CD1c-positive myeloid dendritic cell (primary cell): ENCODE measurements at regions not wholly inside any gene's neighbourhood (a gene's known extent, or its start where the extent isn't known, plus 50 kb on each side); places are given as distances from the start of the nearest gene placed in this dataset.

ENCODE experiments used
- DNase-seq: peaks from one replicate; pipeline ENCODE4 v3.0.0-alpha.2; 2016; ENCODE audit errors: extremely low spot score

DNA sequence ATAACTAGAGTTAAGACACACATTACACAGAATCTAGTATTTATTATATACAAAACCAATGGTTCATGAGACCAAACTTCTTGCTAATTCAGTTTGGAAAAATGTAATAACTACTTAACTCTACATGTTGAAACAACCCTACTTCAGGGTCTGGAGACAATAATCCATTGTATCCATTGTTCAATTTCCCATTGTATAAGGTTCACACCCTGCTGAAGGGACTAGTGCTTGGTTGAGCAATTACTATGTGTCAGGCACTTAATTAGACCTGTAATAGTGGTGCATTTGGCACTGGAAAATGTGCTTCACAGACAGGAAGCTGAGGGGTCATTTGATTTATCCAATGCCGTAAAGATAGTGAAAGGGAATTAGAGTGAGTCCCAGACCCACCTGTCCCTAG, 114.3 kb upstream of the PAPPA start:
- no peak for DNase-seq

GRCh38 chr9:116039893-116040292, 113.7 kb upstream of the PAPPA start:
- DNase-seq: no peak

GRCh38 chr9:116042321-116042720, 111.3 kb upstream of the PAPPA start:
- DNase-seq: no peak

- DNase-seq: no peak
Observed at GRCh38 chr9:116045083-116045482, 108.5 kb upstream of the PAPPA start.

DNA sequence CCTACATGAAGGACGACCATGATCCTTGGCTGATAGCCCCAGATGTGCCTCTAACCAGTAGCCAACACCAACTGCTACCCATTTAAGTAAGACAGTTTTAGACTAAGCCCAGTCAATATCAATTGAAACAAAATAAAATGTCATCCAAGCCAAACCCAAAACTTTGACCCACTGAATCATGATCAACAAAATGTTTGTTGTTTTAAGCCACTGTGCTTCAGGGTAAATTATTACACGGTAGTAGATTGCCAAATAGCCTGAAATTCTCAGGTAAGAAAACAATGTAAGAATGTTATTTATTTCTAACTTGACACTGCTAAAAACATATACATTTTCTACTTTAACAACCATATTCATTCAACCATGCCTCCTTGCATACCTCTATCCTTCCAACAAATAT, 105.5 kb upstream of the PAPPA start:
- no peak for DNase-seq

- no peak for DNase-seq
Observed at GRCh38 chr9:116049456-116049855, 104.1 kb upstream of the PAPPA start.

- DNase-seq: no peak
Observed at GRCh38 chr9:116051528-116051927, 102.1 kb upstream of the PAPPA start.

- DNase-seq: no peak
Observed at GRCh38 chr9:116055536-116055935, 98.1 kb upstream of the PAPPA start.

DNA sequence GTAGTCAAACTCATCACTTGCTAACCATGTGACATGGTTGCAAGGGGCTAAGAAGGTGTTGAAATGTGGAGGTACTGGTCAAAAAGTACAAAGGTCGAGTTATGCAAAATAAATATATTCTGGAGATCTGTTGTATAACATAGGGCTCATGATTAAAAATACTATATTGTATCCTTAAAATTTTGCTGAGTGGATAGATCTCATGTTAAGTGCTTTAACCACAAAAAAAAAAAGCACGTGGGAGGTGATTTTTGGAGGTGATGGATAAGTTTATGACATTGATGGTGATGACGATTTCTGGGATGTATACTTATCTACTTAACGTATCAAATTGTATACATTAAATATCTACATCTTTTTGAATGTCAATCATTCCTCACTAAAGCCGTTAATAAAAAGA, 96.2 kb upstream of the PAPPA start:
- no peak for DNase-seq

DNA sequence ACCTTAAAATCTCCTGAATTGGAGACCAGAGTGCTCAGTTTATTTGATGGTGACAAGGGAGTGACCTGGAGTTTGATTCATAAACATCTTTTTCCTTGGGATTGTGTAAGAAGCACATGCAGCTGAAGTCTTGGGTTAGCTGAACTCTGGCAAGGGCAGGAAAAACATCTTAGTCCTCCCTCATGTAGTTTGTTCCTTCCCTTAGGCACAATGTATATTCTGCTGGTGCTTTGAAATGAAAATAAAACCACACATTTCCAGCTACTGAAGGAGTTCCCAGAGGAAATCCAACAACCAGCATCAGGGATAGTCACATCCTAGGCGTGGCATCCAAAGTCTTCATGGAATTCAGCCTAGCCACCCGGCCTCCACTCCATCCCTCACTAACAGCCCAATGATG, 95.2 kb upstream of the PAPPA start:
- DNase-seq: no peak

GRCh38 chr9:116059466-116059865, 94.1 kb upstream of the PAPPA start:
- no peak for DNase-seq

DNA sequence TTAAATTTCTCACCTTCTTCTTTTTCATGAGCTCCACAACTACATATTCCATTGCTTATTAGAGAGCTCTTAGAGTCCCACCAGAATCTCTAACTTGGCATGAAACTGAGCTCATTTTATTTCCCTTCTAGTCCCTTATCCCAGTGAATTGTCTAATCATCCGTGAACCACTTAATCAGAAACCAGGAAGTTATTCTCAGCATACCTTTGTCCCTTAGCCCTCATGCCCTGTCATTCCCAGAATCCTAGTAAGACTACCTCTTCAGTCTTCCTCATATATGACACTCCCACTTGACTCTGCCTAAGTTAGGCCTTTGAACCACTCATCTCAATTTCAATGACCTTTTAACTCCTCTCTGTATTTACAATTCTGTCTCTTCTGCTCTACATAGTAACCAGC, 93.0 kb upstream of the PAPPA start:
- no peak for DNase-seq

DNA sequence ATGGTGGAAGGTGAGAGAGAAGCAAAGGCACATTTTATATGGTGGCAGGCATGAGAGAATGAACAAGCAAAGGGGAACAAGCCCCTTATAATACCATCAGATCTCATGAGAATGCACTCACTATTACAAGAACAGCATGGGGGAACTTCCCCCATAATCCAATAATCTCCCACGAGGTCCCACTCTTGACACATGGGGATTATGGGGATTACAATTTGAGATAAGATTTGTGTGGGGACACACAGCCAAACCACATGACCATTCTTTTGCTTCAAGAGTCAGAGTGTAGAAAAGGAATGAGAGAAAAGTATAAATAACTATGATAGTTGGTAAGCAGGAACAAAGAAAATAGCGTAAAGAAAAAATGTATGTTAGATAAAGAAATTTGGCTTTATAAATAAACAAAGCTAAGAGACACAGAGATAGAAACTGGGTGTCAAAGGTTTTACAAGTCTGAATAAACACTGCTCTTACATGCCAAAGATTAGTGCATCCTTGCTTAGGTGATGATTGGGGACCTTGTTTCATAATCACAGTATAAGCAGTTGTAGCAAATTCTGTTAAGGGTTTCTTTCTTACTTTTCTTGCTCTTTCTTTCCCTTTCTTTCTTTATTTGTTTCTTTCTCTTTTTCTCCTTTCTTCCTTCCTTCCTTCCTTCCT, 91.9 kb upstream of the PAPPA start:
- DNase-seq: no peak

DNA sequence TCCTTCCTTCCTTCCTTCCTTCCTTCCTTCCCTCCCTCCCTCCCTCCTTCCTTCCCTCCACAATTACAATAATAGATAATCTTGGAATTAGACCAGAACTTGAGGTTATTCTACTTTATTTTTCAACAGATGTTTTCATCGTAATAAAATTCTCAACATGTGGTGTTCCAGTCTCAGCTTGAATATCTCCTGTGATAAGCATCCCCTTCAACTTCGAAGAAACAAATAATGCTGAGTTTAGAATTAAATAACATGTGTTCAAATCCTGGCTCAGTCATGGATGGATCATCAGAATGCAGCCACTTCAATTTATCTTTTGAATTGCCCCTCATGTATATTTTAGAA, 91.4 kb upstream of the PAPPA start:
- no peak for DNase-seq

DNA sequence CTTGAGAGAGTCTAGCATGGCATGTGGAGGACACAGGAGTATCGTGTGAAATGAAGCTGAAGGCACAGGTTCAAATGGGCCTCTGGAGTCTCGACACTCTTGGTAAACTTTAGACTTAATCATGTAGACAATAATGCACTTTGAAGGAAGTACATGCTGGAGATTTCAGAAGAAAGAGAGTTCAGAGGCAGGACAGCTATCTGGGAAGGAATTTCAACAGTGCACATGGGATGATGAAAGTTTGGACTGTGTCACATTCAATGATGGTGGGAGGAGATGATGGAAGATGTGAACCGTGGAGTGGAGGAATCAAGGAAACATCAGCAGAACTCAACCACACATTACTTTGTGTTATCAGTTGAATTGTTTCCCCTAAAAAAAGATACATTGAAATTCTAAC, 88.6 kb upstream of the PAPPA start:
- no peak for DNase-seq

DNA sequence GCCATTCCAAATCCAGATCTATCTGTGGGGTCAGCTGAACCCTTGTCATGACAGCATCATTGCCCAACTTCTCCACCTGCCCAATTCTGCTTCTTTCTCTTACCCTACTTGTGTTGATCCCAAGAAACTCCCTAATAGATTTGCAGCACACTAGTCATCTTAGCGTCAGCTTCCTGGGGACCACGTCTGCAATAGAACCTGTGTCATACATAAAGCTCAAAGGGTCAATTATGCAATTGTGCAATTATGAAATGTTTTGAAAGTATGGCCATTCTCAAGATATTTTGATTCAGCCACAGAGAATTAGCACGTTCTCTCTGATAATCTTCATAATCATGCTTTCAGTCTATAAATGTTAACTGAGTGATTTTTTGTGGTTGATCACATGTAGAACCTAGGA, 87.4 kb upstream of the PAPPA start:
- no peak for DNase-seq

- DNase-seq: no peak
Observed at GRCh38 chr9:116067566-116067965, 86.0 kb upstream of the PAPPA start.

- DNase-seq: no peak
Observed at GRCh38 chr9:116070256-116070914, 83.2 kb upstream of the PAPPA start.

DNA sequence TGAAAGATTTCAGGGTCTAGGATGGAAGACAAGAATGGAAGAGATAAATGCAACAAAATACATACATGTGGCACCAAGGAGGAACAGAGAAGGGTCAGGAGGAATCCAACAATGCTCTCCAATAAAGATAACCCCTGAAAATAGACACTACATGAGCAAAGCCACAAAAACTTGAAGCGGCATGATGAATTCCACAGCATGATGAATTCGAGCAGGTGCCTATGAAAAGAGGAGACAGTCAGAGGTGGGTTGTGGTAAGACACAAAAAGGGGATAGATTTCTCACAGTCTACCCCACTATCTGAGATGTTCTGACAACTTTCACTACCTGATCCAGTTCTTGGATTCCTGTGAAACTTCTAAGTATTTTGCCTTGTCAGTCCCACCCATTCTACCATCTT, 81.5 kb upstream of the PAPPA start:
- no peak for DNase-seq

- no peak for DNase-seq
Observed at GRCh38 chr9:116073826-116074225, 79.8 kb upstream of the PAPPA start.

DNA sequence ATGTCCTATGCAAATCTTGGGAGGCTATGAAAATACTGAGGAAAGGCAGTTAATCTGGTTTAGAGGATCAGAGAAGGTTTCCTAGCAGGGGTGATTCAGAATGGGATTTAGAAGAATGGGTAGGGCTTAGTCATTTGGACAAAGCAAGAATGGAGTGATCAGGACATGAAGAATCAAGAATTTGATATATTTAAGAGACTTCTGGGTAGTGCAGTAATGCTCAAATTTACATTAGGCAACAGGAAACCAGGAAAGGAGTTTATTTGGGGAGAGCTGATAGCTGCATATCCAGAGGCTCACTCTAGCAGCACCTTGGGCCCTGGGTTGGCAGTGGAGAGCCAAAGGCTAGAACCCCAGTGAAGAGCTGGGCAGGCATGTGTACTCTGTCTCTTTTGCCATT, 78.9 kb upstream of the PAPPA start:
- no peak for DNase-seq

GRCh38 chr9:116075191-116075590, 78.4 kb upstream of the PAPPA start:
- DNase-seq: no peak

- no peak for DNase-seq
Observed at GRCh38 chr9:116078640-116079039, 75.0 kb upstream of the PAPPA start.

DNA sequence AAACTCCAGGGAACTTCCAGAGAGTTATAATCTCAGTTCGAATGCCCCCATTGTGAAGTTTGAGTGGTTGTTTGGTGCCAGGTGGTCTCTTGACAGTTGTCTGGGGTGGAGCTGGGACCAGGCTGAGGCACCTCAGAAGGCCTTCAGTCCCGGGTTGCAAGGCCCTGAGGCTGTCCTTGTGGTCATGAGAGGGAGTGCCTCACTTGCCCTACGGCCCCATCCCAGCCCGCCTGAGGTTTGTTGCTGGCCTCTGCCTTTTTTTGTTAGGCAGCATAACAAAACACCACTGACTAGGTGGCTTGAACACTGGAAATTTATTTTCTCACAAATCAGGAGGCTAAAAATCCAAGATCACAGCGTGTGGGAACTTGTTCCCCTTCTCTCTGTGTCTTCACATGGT, 73.0 kb upstream of the PAPPA start:
- no peak for DNase-seq
